PC-9 (cell line): ENCODE measurements at regions not wholly inside any gene's neighbourhood (a gene's known extent, or its start where the extent isn't known, plus 50 kb on each side); places are given as distances from the start of the nearest gene placed in this dataset.

Experiments
- BruUV-seq: library from RNA; stranded (reverse); fragments of 400-500 nt; replicated peaks from 2 replicates; lab custom pipeline; 2021; lab: Mats Ljungman, UMichigan
- CTCF ChIA-PET: fragments of 300-600 bp; sonication (Branson Sonifier 250); formaldehyde crosslinking; loops from one replicate; lab custom pipeline; 2022; ENCODE audit warnings: antibody characterized with exemption; lab: Charles Lee
- POLR2A ChIA-PET: fragments of 300-600 bp; sonication (Branson Sonifier 250); formaldehyde crosslinking; loops from one replicate; lab custom pipeline; 2022; ENCODE audit warnings: antibody characterized with exemption; ENCODE audit not compliant: unreplicated experiment; lab: Charles Lee
- DNase-seq, 2 experiments: peaks; one replicate each; pipeline versions ENCODE4 v3.0.0 to v3.0.0-alpha.2; 2015 to 2022; ENCODE audit warnings: mixed read lengths in 1 of 2
- H2AFZ ChIP-seq: fragments of 200-600 bp; sonication (generic); 2 replicates; pipeline ENCODE4 v1.8.1; 2017; ENCODE audit warnings: antibody characterized with exemption
- H3F3A ChIP-seq: fragments of 200-600 bp; sonication (generic); 2 replicates; pipeline ENCODE4 v1.8.1; 2017; ENCODE audit warnings: antibody characterized with exemption, mild to moderate bottlenecking, low read depth; ENCODE audit not compliant: insufficient read depth
- H3K27ac ChIP-seq: fragments of 200-600 bp; sonication (generic); 2 replicates; pipeline ENCODE4 v1.6.1; 2016; ENCODE audit warnings: mixed run types
- H3K27me3 ChIP-seq: fragments of 200-600 bp; sonication (generic); 2 replicates; pipeline ENCODE4 v1.6.1; 2016; ENCODE audit warnings: low read depth, mixed run types; ENCODE audit not compliant: insufficient read depth
- H3K36me3 ChIP-seq: fragments of 200-600 bp; sonication (generic); 2 replicates; pipeline ENCODE4 v1.6.1; 2016; ENCODE audit warnings: low read depth, mixed run types
- H3K4me1 ChIP-seq: fragments of 200-600 bp; sonication (generic); replicated peaks from 2 replicates; pipeline ENCODE4 v1.6.1; 2016; ENCODE audit warnings: mixed run types; ENCODE audit not compliant: insufficient read depth
- H3K4me2 ChIP-seq: fragments of 200-600 bp; sonication (generic); 2 replicates; pipeline ENCODE4 v1.6.1; 2017; ENCODE audit warnings: mixed run types
- H3K4me3 ChIP-seq: fragments of 200-600 bp; sonication (generic); 2 replicates; pipeline ENCODE4 v1.6.1; 2016; ENCODE audit warnings: mixed run types
- H3K79me2 ChIP-seq: fragments of 200-600 bp; sonication (generic); 2 replicates; pipeline ENCODE4 v1.6.1; 2017; ENCODE audit warnings: low read depth, mixed run types
- H3K9me2 ChIP-seq: fragments of 200-600 bp; sonication (generic); 2 replicates; pipeline ENCODE4 v1.8.1; 2017; ENCODE audit warnings: mild to moderate bottlenecking; ENCODE audit not compliant: insufficient read depth
- H3K9me3 ChIP-seq: fragments of 200-600 bp; sonication (generic); 2 replicates; pipeline ENCODE4 v1.8.1; 2016; ENCODE audit warnings: low read depth; ENCODE audit not compliant: insufficient read depth
- H4K20me1 ChIP-seq: fragments of 200-600 bp; sonication (generic); 2 replicates; pipeline ENCODE4 v1.8.1; 2017; ENCODE audit not compliant: insufficient read depth
- CTCF ChIP-seq: fragments of 200-600 bp; sonication (generic); conservative IDR thresholded peaks from 2 replicates; pipeline ENCODE4 v1.6.1; 2017; ENCODE audit warnings: mixed run types, antibody characterized with exemption, mild to moderate bottlenecking, moderate library complexity
- EZH2 ChIP-seq: fragments of 200-600 bp; sonication (generic); IDR thresholded peaks from 2 replicates; pipeline ENCODE4 v1.8.0; 2017; ENCODE audit warnings: antibody characterized with exemption, low read depth
- intact Hi-C: fragments of 100-400 bp; cut with micrococcal nuclease; formaldehyde crosslinking; loops from one replicate; pipeline ENCODE4 v1.10.0; 2022; ENCODE audit not compliant: unreplicated experiment

DNA sequence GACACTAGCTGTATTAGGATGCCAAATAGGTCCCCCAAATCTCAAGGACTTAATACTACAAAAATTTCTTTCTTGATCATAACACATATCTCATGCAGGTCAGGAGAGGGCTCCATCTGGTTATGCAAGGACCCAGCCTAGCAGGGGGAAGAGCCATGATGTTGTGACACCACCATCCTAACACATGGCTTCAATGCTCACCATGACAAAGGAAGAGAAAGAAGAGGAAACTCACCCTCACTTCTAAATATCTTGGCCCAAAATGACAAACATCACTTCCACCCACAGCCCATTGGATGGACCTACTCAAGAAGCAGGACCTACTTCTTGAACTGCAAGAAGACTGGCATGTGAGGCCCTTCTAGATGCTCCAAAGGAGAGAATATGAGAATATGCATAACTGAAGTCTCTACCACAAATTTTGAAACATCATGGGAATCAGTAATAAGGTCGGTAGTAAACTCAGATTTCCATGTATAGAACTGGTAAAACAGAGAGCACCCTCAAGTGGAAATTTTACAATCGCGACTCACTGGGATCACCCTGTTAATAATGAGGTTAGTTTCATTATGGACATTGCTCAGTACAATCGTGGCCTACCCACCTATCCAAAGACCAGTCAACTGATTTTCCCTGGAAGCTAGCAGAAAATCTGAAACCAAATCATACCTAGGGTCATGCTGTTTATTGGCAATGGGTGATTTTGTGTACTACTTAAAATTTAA is 308.2 kb downstream of the ACTL7B start:
- H3K4me3 ChIP-seq, result no peak overlapping the region
- intact Hi-C loops, result no loop called here
- peaks cover 57% of the 10 kb centered on the region for H3K4me1 ChIP-seq
- no peaks in the 10 kb centered on the region for H3K27me3 ChIP-seq
- TF ChIP-seq CTCF, result no peak
- no peak for TF ChIP-seq EZH2
- H4K20me1 ChIP-seq, result no peaks in the 10 kb centered on the region
- ChIA-PET POLR2A (interaction anchor here (0.6 kb wide), 1 partner anchor 10 kb away, joined by 6 read pairs; no protein-coding TSS in a partner anchor), CTCF (no interaction called here)
- H3K9me3 ChIP-seq, result no peaks in the 10 kb centered on the region
- no TSS peak for BruUV-seq
- H3K36me3 ChIP-seq, result no peaks in the 10 kb centered on the region
- H2AFZ ChIP-seq, result no peak overlapping the region
- H3K79me2 ChIP-seq, result no peaks in the 10 kb centered on the region
- no peak for DNase-seq
- H3K4me2 ChIP-seq, result no peak overlapping the region
- no peaks in the 10 kb centered on the region for H3K9me2 ChIP-seq
- H3F3A ChIP-seq, result peaks cover 47% of the 10 kb centered on the region
- peak overlapping the region; percentile 99; the same call in 1 of the 2 replicates for H3K27ac ChIP-seq

DNA sequence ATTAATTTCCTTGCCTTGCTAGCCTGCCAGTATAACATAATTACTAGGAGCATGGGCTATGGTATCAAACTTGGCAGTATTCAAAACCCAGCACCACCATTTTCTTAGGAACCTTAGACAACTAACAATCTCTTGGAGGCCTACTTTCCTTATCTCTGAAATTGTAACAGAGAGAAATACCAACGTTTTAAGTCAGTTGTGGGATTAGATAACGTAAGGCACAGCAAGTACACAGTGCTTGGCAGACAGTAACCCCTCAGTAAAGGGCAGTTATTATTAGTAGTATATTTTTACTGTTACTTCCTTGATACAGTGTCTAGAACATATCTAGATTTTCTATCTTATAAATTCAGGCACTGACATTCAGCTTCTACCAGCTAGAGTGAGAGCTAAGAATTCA is 309.6 kb downstream of the ACTL7B start:
- H3K36me3 ChIP-seq, result no peaks in the 10 kb centered on the region
- POLR2A ChIA-PET, result no interaction called here
- no peaks in the 10 kb centered on the region for H3K9me2 ChIP-seq
- no peak overlapping the region for H3K27ac ChIP-seq
- H4K20me1 ChIP-seq, result no peaks in the 10 kb centered on the region
- H3K4me1 ChIP-seq, result peaks cover 53% of the 10 kb centered on the region
- no peaks in the 10 kb centered on the region for H3K27me3 ChIP-seq
- DNase-seq, result no peak
- intact Hi-C loops, result no loop called here
- H3K9me3 ChIP-seq, result no peaks in the 10 kb centered on the region
- H3K79me2 ChIP-seq, result no peaks in the 10 kb centered on the region
- TF ChIP-seq EZH2 (no peak), CTCF (no peak)
- no peak overlapping the region for H3K4me3 ChIP-seq
- no peak overlapping the region for H3K4me2 ChIP-seq
- no peak overlapping the region for H2AFZ ChIP-seq
- peaks cover 40% of the 10 kb centered on the region for H3F3A ChIP-seq
- CTCF ChIA-PET, result no interaction called here
- BruUV-seq, result no TSS peak

- no peaks in the 10 kb centered on the region for H4K20me1 ChIP-seq
- no peak for TF ChIP-seq CTCF
- TF ChIP-seq EZH2, result no peak
- H3K4me2 ChIP-seq, result no peak overlapping the region
- intact Hi-C loops, result no loop called here
- no peak overlapping the region for H3K4me3 ChIP-seq
- DNase-seq, result no peak
- H3K27ac ChIP-seq, result no peak overlapping the region
- H3K36me3 ChIP-seq, result no peaks in the 10 kb centered on the region
- no peaks in the 10 kb centered on the region for H3K79me2 ChIP-seq
- BruUV-seq, result no TSS peak
- H3F3A ChIP-seq, result peaks cover 32% of the 10 kb centered on the region
- ChIA-PET CTCF (no interaction called here), POLR2A (no interaction called here)
- H3K9me2 ChIP-seq, result no peaks in the 10 kb centered on the region
- no peak overlapping the region for H2AFZ ChIP-seq
- no peaks in the 10 kb centered on the region for H3K27me3 ChIP-seq
- H3K4me1 ChIP-seq, result peaks cover 45% of the 10 kb centered on the region
- no peaks in the 10 kb centered on the region for H3K9me3 ChIP-seq
Measured at GRCh38 chr9:108545436-108545835, 310.4 kb downstream of the ACTL7B start.
